ENCODE measurements at regions not wholly inside any gene's neighbourhood (a gene's known extent, or its start where the extent isn't known, plus 50 kb on each side); places are given as distances from the start of the nearest gene placed in this dataset.

DNA sequence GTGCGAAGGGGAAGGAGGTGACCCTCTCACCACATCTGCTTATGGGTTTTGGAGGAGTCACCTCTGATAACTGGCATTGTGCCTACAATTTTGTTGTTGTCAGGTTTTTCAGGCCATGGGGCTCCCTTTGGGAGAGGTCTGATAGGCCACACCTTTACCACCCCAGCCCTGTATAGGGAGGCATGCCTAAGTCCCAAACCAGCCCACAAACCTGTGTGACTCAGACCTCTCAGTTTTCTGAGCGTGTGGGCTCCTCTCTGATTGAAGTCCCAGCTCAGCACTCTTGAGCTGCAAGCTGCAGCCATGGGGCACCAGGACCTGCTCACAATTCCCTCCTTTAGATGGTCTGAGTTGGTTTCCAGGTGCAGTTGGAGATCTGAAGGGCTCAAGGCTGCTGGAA, 1429.3 kb upstream of the TMEM132C start:
- intact Hi-C loops (cut with micrococcal nuclease), result no loop called here
- ATAC-seq, result no peak
- no peak overlapping the region for H3K4me3 Mint-ChIP-seq
- TF ChIP-seq, protein P1, sequence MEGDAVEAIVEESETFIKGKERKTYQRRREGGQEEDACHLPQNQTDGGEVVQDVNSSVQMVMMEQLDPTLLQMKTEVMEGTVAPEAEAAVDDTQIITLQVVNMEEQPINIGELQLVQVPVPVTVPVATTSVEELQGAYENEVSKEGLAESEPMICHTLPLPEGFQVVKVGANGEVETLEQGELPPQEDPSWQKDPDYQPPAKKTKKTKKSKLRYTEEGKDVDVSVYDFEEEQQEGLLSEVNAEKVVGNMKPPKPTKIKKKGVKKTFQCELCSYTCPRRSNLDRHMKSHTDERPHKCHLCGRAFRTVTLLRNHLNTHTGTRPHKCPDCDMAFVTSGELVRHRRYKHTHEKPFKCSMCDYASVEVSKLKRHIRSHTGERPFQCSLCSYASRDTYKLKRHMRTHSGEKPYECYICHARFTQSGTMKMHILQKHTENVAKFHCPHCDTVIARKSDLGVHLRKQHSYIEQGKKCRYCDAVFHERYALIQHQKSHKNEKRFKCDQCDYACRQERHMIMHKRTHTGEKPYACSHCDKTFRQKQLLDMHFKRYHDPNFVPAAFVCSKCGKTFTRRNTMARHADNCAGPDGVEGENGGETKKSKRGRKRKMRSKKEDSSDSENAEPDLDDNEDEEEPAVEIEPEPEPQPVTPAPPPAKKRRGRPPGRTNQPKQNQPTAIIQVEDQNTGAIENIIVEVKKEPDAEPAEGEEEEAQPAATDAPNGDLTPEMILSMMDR (IDR thresholded peaks at IDR 0.05), result no peak
- peaks cover 24% of the 10 kb centered on the region for H3K9me3 Mint-ChIP-seq
- H3K36me3 Mint-ChIP-seq (ENCODE audit: low read depth), result no peaks in the 10 kb centered on the region
- DNase-seq, result no peak
- POLR2A ChIA-PET, result no interaction called here
- no peaks in the 10 kb centered on the region for H3K4me1 Mint-ChIP-seq (ENCODE audit: low read depth)
- CTCF ChIA-PET, result no interaction called here
- peaks cover 6% of the 10 kb centered on the region for H3K27me3 Mint-ChIP-seq
- H3K27ac Mint-ChIP-seq, result no peak overlapping the region

DNA sequence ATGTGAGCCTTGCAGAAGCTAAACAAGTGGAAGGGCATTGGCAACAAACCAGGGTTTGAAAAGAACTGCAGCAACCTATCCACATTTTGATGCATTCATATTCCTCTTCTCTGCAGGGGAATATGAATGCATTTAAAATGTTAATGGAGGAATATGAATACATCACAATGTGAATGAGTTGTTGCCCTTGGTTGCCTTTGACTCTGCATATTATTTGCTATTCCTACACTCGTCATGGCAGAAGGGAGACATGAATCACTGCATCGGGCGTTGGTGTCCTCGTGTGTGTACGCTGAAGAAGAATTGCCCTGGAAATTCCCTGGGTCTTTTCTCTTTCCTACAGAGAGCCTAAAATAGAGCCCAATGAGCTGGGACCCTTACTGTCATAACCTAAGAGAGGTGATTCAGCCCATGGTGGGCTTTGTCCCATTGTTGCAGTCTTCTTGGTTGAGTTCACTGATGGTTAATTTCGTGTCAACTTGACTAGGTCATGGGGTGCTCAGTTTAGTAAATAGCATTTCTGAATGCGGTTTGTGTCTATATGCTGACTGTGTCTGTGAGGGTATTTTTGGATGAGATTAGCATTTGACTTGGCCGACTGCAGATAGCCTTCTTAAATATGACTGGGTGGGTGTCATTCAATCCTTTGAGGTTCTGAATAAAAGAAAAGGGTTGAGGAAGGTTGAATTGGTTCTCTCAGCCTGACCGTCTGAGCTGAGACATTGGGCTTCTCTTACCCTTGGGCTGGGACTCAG, 1422.9 kb upstream of the TMEM132C start:
- TF ChIP-seq, protein P1 (IDR thresholded peaks at IDR 0.05), result no peak
- ChIA-PET CTCF (no interaction called here), POLR2A (no interaction called here)
- no peak overlapping the region for H3K4me3 Mint-ChIP-seq
- no peaks in the 10 kb centered on the region for H3K36me3 Mint-ChIP-seq (ENCODE audit: low read depth)
- H3K27me3 Mint-ChIP-seq, result no peaks in the 10 kb centered on the region
- ATAC-seq, result no peak
- intact Hi-C loops (cut with micrococcal nuclease), result no loop called here
- no peak overlapping the region for H3K27ac Mint-ChIP-seq
- H3K4me1 Mint-ChIP-seq (ENCODE audit: low read depth), result no peaks in the 10 kb centered on the region
- DNase-seq, result no peak
- no peaks in the 10 kb centered on the region for H3K9me3 Mint-ChIP-seq

DNA sequence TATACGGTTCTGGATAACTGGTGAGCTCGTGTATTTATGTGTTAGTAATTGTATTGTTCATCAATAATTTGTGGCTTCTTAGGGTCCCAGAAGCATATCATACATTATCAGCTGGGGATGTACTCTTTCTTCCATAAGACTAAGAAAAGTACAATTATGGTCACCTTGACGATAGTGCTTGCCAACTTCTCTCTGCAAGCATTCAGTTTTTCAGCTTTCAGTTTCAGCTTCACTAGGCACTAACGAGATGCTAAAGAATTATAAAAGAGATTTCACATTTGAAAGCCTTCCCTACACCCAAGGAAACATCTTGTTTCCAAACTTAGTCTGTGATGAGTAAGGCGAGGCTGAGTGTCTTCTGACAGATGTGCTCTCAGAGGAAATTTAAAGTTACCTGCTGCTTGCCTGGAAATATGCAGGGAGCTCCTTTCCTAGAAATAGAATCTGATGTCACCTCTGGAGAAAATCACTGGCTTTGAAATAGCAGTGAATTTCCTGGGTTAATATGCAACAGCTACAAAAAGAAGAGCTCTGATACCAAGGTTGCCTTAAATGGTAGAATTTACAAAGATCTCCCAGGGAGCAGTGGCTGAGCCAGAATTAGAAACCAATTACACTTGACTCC, 1419.9 kb upstream of the TMEM132C start:
- Mint-ChIP-seq H3K27ac (no peak overlapping the region), H3K9me3 (no peaks in the 10 kb centered on the region), H3K4me3 (no peak overlapping the region), H3K36me3 (ENCODE audit: low read depth) (no peaks in the 10 kb centered on the region), H3K4me1 (ENCODE audit: low read depth) (no peaks in the 10 kb centered on the region), H3K27me3 (no peaks in the 10 kb centered on the region)
- CTCF ChIA-PET, result interaction anchor here (1.4 kb wide), 1 partner anchor 28 kb away, joined by 4 read pairs; no protein-coding TSS in a partner anchor
- no peak for ATAC-seq
- intact Hi-C loops (cut with micrococcal nuclease), result no loop called here
- no peak for DNase-seq
- POLR2A ChIA-PET, result no interaction called here
- TF ChIP-seq, protein P1 (IDR thresholded peaks at IDR 0.05), result no peak

DNA sequence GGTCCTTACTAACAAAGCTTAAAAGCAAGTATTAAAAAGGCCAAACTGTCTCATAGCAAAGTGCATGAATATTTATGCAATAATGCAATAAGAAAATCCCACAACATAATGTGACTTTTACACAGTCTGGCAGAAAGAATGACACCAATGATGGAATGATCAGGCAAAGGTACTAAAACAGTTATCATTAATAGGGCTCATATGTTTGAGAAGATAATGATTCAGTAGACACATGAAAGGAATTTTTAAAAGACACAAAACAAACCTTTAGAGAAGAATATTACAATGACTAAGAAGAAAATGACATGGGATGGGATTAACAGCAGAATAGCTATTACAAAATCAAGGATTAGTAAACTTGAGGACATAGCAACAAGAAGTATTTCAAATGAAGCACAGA, 1411.2 kb upstream of the TMEM132C start:
- no peak for ATAC-seq
- H3K4me3 Mint-ChIP-seq, result no peak overlapping the region
- peaks cover 4% of the 10 kb centered on the region for H3K9me3 Mint-ChIP-seq
- H3K27ac Mint-ChIP-seq, result no peak overlapping the region
- intact Hi-C loops (cut with micrococcal nuclease), result no loop called here
- ChIA-PET POLR2A (no interaction called here), CTCF (no interaction called here)
- no peaks in the 10 kb centered on the region for H3K4me1 Mint-ChIP-seq (ENCODE audit: low read depth)
- DNase-seq, result no peak
- no peaks in the 10 kb centered on the region for H3K36me3 Mint-ChIP-seq (ENCODE audit: low read depth)
- H3K27me3 Mint-ChIP-seq, result no peaks in the 10 kb centered on the region
- TF ChIP-seq, protein P1 (IDR thresholded peaks at IDR 0.05), result no peak

DNA sequence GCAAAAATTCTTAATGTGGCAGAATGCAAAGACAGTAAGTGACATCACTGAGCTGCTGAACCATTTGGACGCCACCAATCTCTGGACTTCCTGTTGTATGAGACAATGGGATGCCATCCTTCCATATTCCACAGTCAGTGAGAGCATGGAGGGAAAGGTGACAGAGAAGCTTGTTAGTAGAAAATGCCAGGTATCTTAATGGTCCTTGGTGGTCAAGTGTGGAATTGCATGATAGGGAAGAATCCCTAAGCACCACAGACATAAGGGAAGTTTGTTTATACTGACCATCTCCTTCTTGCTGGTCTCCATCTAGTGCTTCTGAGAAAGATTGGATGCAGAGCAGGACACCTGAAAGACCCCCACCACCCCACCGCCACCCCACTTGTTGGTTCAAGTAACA, 1410.0 kb upstream of the TMEM132C start:
- H3K36me3 Mint-ChIP-seq (ENCODE audit: low read depth), result no peaks in the 10 kb centered on the region
- ChIA-PET POLR2A (no interaction called here), CTCF (no interaction called here)

More for the DNA sequence above, 1410.0 kb upstream of the TMEM132C start:
- TF ChIP-seq, protein P1 (IDR thresholded peaks at IDR 0.05), result no peak
- Mint-ChIP-seq H3K4me3 (no peak overlapping the region), H3K27me3 (no peaks in the 10 kb centered on the region), H3K27ac (no peak overlapping the region), H3K9me3 (peaks cover 4% of the 10 kb centered on the region), H3K4me1 (ENCODE audit: low read depth) (no peaks in the 10 kb centered on the region)
- intact Hi-C loops (cut with micrococcal nuclease), result no loop called here
- DNase-seq (no peak), ATAC-seq (no peak)
